ENCODE measurements at regions not wholly inside any gene's neighbourhood (a gene's known extent, or its start where the extent isn't known, plus 50 kb on each side); places are given as distances from the start of the nearest gene placed in this dataset.

DNA sequence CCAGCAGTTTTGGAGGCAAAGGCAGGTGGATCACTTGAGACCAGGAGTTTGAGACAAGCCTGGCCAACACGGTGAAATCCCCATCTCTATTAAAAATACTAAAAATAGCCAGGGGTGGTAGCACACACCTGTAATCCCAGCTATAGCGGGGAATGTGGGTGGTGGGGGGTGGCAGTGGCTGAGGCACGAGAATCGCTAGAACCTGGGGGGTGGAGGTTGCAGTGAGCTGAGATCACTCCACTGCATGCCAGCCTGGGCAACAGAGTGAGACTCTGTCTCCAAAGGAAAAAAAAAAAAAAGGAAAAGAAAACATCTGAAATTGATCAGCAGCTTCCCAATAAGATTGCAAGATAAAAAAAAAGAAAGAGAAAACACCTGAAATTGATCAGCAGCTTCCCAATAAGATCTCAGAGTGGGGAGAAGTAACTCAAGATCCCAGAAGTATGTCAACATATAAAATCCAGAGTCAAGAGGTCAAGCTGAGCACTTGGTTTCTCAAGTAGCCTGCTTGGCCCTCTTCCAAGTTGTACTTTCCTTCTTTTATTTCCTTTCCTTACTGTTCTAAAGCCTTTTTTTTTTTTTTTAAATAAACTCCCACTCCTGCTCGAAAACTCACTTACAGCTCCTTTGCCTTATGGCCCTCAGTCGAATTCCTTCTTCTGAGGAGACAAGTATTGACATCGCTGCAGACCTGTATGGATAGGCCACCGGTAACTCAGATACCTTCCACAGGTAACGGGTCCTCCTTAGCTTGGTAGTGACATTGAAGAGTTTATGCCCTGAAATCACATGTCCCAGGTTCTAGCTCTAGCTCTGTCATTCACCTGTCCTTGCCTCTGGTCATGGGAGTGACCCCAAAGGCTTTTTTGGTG, 368.5 kb upstream of the SYNCRIP start:
- TF ChIP-seq CTCF (IDR thresholded peaks at IDR 0.05) (no peak), ZFX (IDR thresholded peaks at IDR 0.05; ENCODE audit: borderline replicate concordance) (no peak)

All from 22Rv1 (cell line).